Brain microvascular endothelial cell (primary cell): ENCODE measurements at regions not wholly inside any gene's neighbourhood (a gene's known extent, or its start where the extent isn't known, plus 50 kb on each side); places are given as distances from the start of the nearest gene placed in this dataset.

Experiments used
- DNase-seq: peaks from one replicate; pipeline ENCODE4 v3.0.0-alpha.2; 2020
- H3K27ac ChIP-seq: fragments of 250-450 bp; sonication (Bioruptor Pico); 2 replicates; pipeline ENCODE4 v1.5.1; 2020; ENCODE audit warnings: mild to moderate bottlenecking, moderate library complexity
- H3K27me3 ChIP-seq: fragments of 250-450 bp; sonication (Bioruptor Pico); replicated peaks from 2 replicates; pipeline ENCODE4 v1.5.1; 2020; ENCODE audit warnings: mild to moderate bottlenecking
- H3K36me3 ChIP-seq: fragments of 250-450 bp; sonication (Bioruptor Pico); replicated peaks from 2 replicates; pipeline ENCODE4 v1.5.1; 2020; ENCODE audit warnings: mild to moderate bottlenecking
- H3K4me3 ChIP-seq: 2 replicates; pipeline ENCODE4 v1.5.1; 2011; ENCODE audit warnings: low read depth, mild to moderate bottlenecking, control low read depth, low read length, moderate library complexity
- in situ Hi-C: cut with HindIII; loops from 2 replicates; pipeline ENCODE4 v1.10.0; 2017; ENCODE audit warnings: low sequenced_read_pairs, low pct_ligation_motif_present
- TF ChIP-seq, protein P1 (sequence below): IDR thresholded peaks from 2 replicates; pipeline ENCODE4 v1.5.1; 2011; ENCODE audit warnings: low read depth, mild to moderate bottlenecking, moderate library complexity, low read length, control low read depth, inconsistent platforms; ENCODE audit errors: missing control alignments

DNA sequence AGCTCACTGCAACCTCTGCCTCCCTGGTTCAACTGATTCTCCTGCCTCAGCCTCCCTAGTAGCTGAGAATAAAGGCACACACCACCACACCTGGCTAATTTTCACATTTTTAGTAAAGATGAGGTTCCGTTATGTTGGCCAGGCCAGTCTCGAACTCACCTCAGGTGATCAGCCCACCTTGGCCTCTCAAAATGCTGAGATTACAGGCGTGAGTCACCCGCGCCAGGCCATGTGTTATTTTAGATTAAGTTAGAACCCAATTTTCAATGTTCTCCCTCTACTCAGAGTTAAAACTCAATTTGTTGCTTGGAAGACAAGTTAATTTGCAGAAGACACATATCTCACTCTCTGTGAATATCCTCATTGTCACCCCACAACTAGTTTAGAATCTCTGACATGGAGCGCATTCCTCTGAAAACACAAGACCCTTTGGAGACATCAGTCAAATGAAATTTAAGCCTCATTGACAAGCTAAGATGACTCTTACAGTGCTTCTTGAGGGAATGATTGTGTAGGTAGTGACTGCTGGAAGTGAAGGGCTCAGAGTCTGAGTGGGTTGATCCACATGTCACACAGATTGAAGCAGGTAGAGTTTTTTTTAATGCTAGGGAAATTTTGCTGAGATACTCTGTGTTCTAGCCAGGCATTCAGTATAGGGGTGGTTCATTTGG is 60.6 kb upstream of the FRMD4B start:
- TF ChIP-seq, protein P1, sequence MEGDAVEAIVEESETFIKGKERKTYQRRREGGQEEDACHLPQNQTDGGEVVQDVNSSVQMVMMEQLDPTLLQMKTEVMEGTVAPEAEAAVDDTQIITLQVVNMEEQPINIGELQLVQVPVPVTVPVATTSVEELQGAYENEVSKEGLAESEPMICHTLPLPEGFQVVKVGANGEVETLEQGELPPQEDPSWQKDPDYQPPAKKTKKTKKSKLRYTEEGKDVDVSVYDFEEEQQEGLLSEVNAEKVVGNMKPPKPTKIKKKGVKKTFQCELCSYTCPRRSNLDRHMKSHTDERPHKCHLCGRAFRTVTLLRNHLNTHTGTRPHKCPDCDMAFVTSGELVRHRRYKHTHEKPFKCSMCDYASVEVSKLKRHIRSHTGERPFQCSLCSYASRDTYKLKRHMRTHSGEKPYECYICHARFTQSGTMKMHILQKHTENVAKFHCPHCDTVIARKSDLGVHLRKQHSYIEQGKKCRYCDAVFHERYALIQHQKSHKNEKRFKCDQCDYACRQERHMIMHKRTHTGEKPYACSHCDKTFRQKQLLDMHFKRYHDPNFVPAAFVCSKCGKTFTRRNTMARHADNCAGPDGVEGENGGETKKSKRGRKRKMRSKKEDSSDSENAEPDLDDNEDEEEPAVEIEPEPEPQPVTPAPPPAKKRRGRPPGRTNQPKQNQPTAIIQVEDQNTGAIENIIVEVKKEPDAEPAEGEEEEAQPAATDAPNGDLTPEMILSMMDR = no peak
- Histone ChIP-seq H3K27me3 (no peaks in the 10 kb centered on the region), H3K36me3 (no peaks in the 10 kb centered on the region), H3K4me3 (no peak overlapping the region), H3K27ac (no peak overlapping the region)
- no peak for DNase-seq
- in situ Hi-C loops = no loop called here

DNA sequence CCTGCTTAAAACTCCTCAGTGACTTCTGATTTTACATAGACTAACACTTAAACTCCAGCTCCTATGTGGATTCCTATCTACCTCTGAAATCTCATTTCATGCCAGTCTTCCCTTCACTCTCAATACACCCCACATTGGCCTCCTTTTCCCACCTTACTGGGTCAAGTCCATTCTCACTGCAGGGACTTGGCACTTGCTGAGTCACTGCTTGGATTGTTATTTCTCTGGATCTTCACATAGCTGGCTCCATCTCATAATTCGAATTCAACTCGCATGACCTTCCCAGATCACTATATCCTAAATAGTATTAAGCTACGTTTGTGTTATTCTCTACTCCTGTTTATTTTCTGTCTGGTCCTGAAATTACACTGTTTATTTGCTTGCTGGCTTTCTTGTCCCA is 59.6 kb upstream of the FRMD4B start:
- Histone ChIP-seq H3K27me3 (no peaks in the 10 kb centered on the region), H3K27ac (no peak overlapping the region), H3K36me3 (no peaks in the 10 kb centered on the region), H3K4me3 (no peak overlapping the region)
- DNase-seq = no peak
- in situ Hi-C loops = no loop called here
- TF ChIP-seq, protein P1 = no peak

DNA sequence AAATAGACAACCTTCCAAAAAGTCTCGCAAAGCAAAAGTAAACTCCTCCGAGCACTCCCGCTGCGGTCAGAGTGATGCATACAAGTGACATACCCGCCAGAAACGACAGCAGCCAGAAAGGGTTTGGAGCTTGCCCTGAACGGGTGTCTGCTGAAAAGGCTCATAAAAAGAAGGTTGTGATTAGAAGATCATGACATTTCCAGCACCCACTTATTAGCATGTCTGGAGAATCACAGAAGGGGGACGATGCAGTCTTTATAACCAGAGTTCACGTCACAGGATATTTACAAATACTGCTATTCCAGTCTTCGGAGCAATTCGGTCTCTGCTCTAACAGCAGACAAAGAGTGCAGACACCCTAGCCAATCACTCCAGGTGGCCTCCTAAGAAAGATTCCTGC is 59.1 kb upstream of the FRMD4B start:
- Histone ChIP-seq H3K27ac (no peak overlapping the region), H3K36me3 (no peaks in the 10 kb centered on the region), H3K4me3 (peak overlapping the region; percentile 30), H3K27me3 (no peaks in the 10 kb centered on the region)
- no peak for DNase-seq
- in situ Hi-C loops = no loop called here
- TF ChIP-seq, protein P1 = no peak

DNA sequence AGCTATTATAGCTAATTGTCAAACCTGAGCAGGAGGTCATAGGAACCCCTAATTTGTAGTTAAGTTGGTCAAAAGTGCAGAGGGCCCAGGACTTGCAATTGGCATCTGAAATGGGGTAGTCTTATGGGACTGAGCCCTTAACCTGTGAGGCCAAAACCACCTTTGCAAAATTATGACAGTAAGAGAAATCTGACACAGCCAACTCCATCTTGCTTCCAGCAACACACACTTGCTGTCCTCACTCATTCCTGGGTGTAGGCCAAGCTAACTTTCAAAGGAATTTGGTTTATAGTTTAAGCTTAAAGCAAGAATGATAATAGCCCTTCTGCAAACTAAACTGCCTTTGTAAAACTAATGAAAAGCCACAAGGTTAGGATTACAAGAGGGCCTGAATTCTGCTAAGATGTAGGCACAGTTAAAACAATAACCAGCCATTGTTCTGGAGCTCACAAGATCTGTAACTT is 57.6 kb upstream of the FRMD4B start:
- Histone ChIP-seq H3K36me3 (no peaks in the 10 kb centered on the region), H3K4me3 (no peak overlapping the region), H3K27me3 (no peaks in the 10 kb centered on the region), H3K27ac (no peak overlapping the region)
- DNase-seq = no peak
- TF ChIP-seq, protein P1 = no peak
- in situ Hi-C loops = no loop called here

DNA sequence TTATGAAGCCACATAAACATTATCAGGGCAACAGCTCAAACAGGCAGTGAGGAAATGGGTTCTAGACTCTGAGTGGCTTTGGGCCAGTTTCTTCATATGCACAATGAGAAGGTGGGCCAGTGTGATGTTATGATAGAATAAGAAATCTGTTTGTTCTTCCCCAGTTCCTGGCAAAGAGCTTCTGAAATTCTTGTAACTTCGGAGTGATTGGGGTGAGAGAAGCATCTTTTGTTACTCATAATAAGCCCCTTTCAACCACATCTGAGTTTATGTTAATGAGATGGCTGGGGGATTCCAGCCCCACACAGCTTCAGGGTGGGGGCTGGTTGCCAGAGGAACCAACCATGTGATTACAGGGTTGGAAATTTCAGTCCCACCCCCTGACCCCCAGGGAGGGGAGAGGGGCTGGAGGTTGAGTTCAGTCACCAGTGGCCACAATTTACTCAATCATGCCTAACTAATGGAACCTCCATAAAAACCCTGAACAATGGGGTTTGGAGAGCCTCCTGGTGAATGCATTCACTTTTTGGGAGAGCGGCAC is 57.0 kb upstream of the FRMD4B start:
- H3K27me3 ChIP-seq = no peaks in the 10 kb centered on the region
- no peaks in the 10 kb centered on the region for H3K36me3 ChIP-seq
- in situ Hi-C loops = no loop called here
- no peak overlapping the region for H3K4me3 ChIP-seq
- DNase-seq = no peak
- H3K27ac ChIP-seq = no peak overlapping the region
- TF ChIP-seq, protein P1 = no peak

DNA sequence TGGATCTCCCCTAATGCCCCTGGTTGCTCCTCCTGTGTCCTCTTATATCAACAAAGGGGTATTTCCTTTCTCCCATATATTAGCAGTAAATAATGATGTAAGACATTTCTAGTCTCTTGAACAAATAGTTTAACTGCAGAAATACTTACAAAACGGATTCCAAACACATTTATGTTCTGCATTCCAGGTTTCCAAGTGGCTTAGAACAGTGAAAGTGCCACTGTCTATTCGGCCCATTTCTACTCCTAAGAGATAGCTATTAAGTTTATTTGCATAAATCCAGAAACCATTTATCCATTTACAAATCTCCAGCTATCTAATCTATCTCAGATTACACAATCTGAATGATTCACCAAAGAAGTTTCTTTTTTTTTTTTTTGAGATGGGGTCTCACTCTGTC is 55.8 kb upstream of the FRMD4B start:
- Histone ChIP-seq H3K27me3 (no peaks in the 10 kb centered on the region), H3K4me3 (no peak overlapping the region), H3K36me3 (no peaks in the 10 kb centered on the region), H3K27ac (no peak overlapping the region)
- TF ChIP-seq, protein P1 = no peak
- in situ Hi-C loops = no loop called here
- DNase-seq = no peak
